ENCODE measurements at regions not wholly inside any gene's neighbourhood (a gene's known extent, or its start where the extent isn't known, plus 50 kb on each side); places are given as distances from the start of the nearest gene placed in this dataset.
A peak's percentile ranks its signal among the peaks of the same experiment; 100 is the strongest.

DNA sequence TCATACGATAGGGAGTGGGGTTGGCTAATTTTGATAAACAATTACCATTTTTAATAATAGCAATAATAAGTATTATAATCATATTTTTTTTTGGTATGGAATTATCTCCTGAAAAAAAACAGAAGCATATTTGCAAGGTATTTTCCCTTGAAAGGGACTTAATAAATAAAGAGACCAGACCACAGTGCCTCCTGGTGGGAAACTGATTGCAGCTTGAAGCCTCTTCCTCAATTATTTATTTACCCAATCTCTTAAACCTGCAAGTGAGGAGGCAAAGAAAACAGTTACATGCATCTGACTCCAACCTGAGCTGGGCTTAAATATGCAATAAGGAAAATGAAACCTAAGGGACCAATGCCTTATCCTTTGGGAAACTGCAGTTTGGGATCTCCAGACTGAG lies 388.1 kb upstream of the ACO1 start:
- DNase-seq (no peak), ATAC-seq (no peak)
- H3K4me3 ChIP-seq, result no peak overlapping the region
- H3K4me1 ChIP-seq, result no peaks in the 10 kb centered on the region
- TF ChIP-seq, protein P1, sequence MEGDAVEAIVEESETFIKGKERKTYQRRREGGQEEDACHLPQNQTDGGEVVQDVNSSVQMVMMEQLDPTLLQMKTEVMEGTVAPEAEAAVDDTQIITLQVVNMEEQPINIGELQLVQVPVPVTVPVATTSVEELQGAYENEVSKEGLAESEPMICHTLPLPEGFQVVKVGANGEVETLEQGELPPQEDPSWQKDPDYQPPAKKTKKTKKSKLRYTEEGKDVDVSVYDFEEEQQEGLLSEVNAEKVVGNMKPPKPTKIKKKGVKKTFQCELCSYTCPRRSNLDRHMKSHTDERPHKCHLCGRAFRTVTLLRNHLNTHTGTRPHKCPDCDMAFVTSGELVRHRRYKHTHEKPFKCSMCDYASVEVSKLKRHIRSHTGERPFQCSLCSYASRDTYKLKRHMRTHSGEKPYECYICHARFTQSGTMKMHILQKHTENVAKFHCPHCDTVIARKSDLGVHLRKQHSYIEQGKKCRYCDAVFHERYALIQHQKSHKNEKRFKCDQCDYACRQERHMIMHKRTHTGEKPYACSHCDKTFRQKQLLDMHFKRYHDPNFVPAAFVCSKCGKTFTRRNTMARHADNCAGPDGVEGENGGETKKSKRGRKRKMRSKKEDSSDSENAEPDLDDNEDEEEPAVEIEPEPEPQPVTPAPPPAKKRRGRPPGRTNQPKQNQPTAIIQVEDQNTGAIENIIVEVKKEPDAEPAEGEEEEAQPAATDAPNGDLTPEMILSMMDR (IDR thresholded peaks at IDR 0.05), result no peak
- no peaks in the 10 kb centered on the region for H3K36me3 ChIP-seq
- no peaks in the 10 kb centered on the region for H3K27me3 ChIP-seq
- no peaks in the 10 kb centered on the region for H3K9me3 ChIP-seq
- intact Hi-C loops (cut with DNase I), result no loop called here
- no peak overlapping the region for H3K27ac ChIP-seq

DNA sequence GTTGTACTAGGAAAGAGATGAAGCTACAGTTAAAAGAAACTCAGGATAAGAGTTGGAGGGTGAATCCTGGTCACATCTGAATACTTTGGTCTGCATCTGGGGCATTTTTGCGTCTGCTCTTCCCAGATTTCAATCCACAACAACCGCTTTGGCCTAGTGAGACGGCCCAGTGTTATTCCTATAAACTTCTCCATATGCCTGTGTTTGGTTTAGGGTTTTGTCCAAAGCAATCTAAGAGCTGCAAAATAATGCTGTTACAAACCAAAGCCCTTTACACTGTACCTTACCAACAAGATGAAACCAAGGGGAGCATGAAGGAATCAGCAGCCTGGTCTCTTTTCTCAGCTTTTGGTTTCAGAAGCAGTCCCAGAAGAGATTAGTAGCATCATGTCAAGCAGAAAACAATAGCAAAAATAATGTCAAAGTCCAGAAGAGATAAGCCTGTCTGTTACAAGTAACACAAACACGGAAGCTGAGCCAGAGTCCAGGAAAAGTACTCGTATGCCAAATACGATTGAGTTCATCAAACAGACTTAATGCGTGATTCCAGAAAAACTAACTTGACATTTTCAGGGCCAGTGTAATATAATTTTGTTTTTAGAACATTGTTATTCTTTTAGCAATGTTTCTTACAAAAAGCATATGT lies 379.9 kb upstream of the ACO1 start:
- Histone ChIP-seq H3K36me3 (no peaks in the 10 kb centered on the region), H3K27ac (no peak overlapping the region), H3K4me1 (no peaks in the 10 kb centered on the region), H3K4me3 (no peak overlapping the region), H3K9me3 (no peaks in the 10 kb centered on the region), H3K27me3 (no peaks in the 10 kb centered on the region)
- TF ChIP-seq, protein P1 (IDR thresholded peaks at IDR 0.05), result no peak
- DNase-seq (no peak), ATAC-seq (no peak)
- intact Hi-C loops (cut with DNase I), result no loop called here

DNA sequence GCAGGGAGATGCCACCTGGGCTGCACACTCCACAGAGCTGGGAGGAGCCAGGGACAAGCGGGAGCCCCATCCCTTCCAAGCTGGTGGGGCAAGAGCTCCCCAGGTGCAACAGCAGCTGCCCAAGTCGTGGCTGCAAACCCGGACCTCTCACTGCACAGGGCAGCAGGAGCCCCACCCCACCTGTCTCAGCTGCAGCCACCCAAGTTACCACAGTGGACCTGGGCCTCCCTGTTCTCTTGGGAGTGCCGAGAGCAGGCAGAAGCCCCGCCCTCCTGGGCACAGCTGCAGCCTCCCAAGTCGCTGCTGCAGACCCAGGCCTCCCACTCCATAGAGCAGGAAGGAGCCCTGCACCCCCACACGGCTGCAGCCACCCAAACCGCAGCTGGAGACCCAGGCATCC lies 374.1 kb upstream of the ACO1 start:
- Histone ChIP-seq H3K4me3 (no peak overlapping the region), H3K4me1 (no peaks in the 10 kb centered on the region), H3K27me3 (no peaks in the 10 kb centered on the region), H3K9me3 (no peaks in the 10 kb centered on the region), H3K36me3 (no peaks in the 10 kb centered on the region), H3K27ac (no peak overlapping the region)
- peak; percentile 10 for ATAC-seq
- peak; percentile 43 for DNase-seq
- intact Hi-C loops (cut with DNase I), result no loop called here
- TF ChIP-seq, protein P1 (IDR thresholded peaks at IDR 0.05), result no peak

DNA sequence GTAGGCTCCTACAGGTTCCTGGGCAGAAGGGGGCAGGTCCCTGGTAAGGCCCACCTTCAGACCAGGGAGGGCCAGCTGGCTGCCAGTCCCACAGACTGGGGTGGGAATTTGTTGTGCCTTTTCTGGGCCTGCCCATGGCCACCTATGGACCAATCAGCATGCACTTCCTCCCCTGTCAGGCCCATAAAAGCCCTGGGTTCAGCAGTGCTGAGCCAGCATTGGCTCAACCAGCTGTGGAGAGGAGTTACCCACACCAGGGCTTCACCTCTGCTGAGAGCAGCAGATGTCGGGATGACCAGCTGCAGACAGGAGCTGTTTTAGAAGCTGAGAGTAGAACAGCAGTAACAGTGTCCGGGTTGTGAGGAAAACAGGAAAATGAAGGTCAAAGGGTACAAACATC lies 373.4 kb upstream of the ACO1 start:
- DNase-seq (peak; percentile 48), ATAC-seq (peak; percentile 25)
- Histone ChIP-seq H3K4me3 (no peak overlapping the region), H3K4me1 (no peaks in the 10 kb centered on the region), H3K27me3 (no peaks in the 10 kb centered on the region), H3K27ac (no peak overlapping the region), H3K36me3 (no peaks in the 10 kb centered on the region), H3K9me3 (no peaks in the 10 kb centered on the region)
- TF ChIP-seq, protein P1 (IDR thresholded peaks at IDR 0.05), result no peak
- intact Hi-C loops (cut with DNase I), result no loop called here

DNA sequence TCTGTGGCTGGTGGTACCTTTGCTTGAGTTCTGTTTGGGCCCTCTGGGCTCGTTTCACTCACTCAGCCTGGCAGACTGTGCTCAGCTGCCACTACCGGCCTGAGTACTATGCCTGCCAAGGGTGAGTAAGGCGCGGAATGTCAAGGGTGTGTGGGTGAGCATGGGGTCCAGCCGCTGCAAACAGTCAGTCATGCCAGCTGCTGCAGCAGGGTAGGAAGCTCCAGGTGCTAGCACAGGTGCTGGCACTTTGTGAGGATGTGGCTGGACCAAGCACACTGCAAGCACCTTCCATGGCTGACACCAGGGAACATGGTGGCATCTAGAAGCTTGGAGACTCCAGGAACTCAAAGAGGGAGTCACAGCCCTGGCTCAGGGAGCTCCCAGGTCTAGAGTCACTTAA lies 368.6 kb upstream of the ACO1 start:
- TF ChIP-seq, protein P1 (IDR thresholded peaks at IDR 0.05), result no peak
- no peak overlapping the region for H3K27ac ChIP-seq
- peak; percentile 17 for ATAC-seq

DNA sequence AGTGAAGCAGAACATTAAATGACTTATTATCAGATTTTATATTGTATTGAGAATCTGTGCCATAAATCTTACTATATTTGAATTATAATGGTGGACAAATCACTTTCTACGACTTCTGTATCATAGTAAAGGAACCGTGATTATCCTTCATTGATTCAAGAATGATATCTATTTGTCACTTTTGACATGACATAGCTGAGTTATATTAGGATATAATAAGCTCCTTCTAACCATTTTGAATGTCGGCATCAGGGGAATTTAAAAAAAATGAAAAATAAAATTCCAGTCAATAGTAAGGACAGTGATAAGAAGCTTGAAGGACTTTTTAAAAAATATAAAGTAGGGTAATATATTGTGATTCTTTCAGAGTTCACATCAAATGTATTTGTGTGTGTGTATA lies 338.9 kb upstream of the ACO1 start:
- Histone ChIP-seq H3K4me3 (no peak overlapping the region), H3K4me1 (no peaks in the 10 kb centered on the region), H3K27ac (no peak overlapping the region), H3K27me3 (no peaks in the 10 kb centered on the region), H3K36me3 (no peaks in the 10 kb centered on the region), H3K9me3 (no peaks in the 10 kb centered on the region)
- no peak for DNase-seq
- intact Hi-C loops (cut with DNase I), result no loop called here
- ATAC-seq, result no peak
- TF ChIP-seq, protein P1 (IDR thresholded peaks at IDR 0.05), result no peak

More for the DNA sequence above, 368.6 kb upstream of the ACO1 start:
- no peaks in the 10 kb centered on the region for H3K36me3 ChIP-seq
- no peak overlapping the region for H3K4me3 ChIP-seq
- H3K4me1 ChIP-seq, result no peaks in the 10 kb centered on the region
- H3K27me3 ChIP-seq, result no peaks in the 10 kb centered on the region
- DNase-seq, result no peak
- intact Hi-C loops (cut with DNase I), result no loop called here
- H3K9me3 ChIP-seq, result no peaks in the 10 kb centered on the region
